ENCODE measurements at regions not wholly inside any gene's neighbourhood (a gene's known extent, or its start where the extent isn't known, plus 50 kb on each side); places are given as distances from the start of the nearest gene placed in this dataset.

GRCh38 chrX:102846544-102847236 lies 90.4 kb upstream of the RAB40AL start:
- TF ChIP-seq CTCF (IDR thresholded peaks at IDR 0.05; ENCODE audit: low read depth, low read length) (no peak), POLR2A (IDR thresholded peaks at IDR 0.05; ENCODE audit: extremely low read depth, insufficient read length) (no peak)

Measured in NB4 (cell line).